HCT116 (cell line): ENCODE measurements at regions not wholly inside any gene's neighbourhood (a gene's known extent, or its start where the extent isn't known, plus 50 kb on each side); places are given as distances from the start of the nearest gene placed in this dataset.

ENCODE experiments used
- ATAC-seq: fragments of 200-7000 bp; cut with Tn5 transposase; 2 replicates; pipeline ENCODE4 v1.9.1; 2020; ENCODE audit warnings: mild to moderate bottlenecking, moderate library complexity
- BruUV-seq: library from RNA; stranded (reverse); fragments of 400-500 nt; replicated peaks from 2 replicates; lab custom pipeline; 2021; lab: Mats Ljungman, UMichigan
- CTCF ChIA-PET: fragments of 300-600 bp; sonication (Branson Sonifier 250); formaldehyde crosslinking; loops from one replicate; lab custom pipeline; 2021; ENCODE audit warnings: antibody characterized with exemption; lab: Charles Lee
- POLR2A ChIA-PET: fragments of 300-600, 350-600 bp; sonication (Branson Sonifier 250); formaldehyde crosslinking; loops from one replicate; lab custom pipeline; 2021; ENCODE audit warnings: antibody characterized with exemption; lab: Charles Lee
- RAD21 ChIA-PET, 2 experiments: fragments of 300-600 bp; sonication (Branson Sonifier 250); formaldehyde crosslinking; loops; one replicate each; lab custom pipeline; 2023; ENCODE audit warnings: low total read pairs in 2 of 2; ENCODE audit not compliant: uncharacterized antibody in 2 of 2, unreplicated experiment in 2 of 2, low non-redundant PET in 1 of 2; lab: Charles Lee
- DNase-seq: peaks from one replicate; pipeline ENCODE4 v3.0.0-alpha.2; 2010; ENCODE audit warnings: low read depth, low spot score
- H2AFZ ChIP-seq: fragments of 200-600 bp; shearing (Covaris generic), sonication (generic); 2 replicates; pipeline ENCODE4 v1.6.1; 2017; ENCODE audit warnings: low read depth, mixed run types, mixed read lengths, antibody characterized with exemption, low read length; ENCODE audit not compliant: poor library complexity, severe bottlenecking
- H3K27ac ChIP-seq: 2 replicates; pipeline ENCODE4 v1.5.1; 2012; ENCODE audit warnings: low read depth, low read length
- H3K27me3 ChIP-seq: fragments of 200-600 bp; sonication (generic); 2 replicates; pipeline ENCODE4 v1.6.1; 2016; ENCODE audit warnings: mixed run types, low read length, mixed read lengths; ENCODE audit not compliant: insufficient read depth
- H3K36me3 ChIP-seq, 2 experiments: fragments of 200-500 bp in 1 of 2; fragments of 200-600 bp in 1 of 2; sonication (Bioruptor generic) in 1 of 2; sonication (generic) in 1 of 2; 2 replicates each; pipeline versions ENCODE4 v1.5.1 to v1.6.1; 2014 to 2016; ENCODE audit warnings: low read length in 2 of 2, inconsistent platforms in 1 of 2, mixed read lengths in 1 of 2, mixed run types in 1 of 2; ENCODE audit not compliant: insufficient read depth in 2 of 2, control insufficient read depth in 1 of 2
- H3K4me1 ChIP-seq, 2 experiments: fragments of 200-600 bp in 1 of 2; sonication (generic) in 1 of 2; 2 replicates each; pipeline versions ENCODE4 v1.5.1 to v1.6.1; 2012 to 2017; ENCODE audit warnings: low read length in 2 of 2, inconsistent platforms in 1 of 2, mild to moderate bottlenecking in 1 of 2, mixed read lengths in 1 of 2, mixed run types in 1 of 2, moderate library complexity in 1 of 2; ENCODE audit not compliant: insufficient read depth in 2 of 2, control insufficient read depth in 1 of 2
- H3K4me2 ChIP-seq: fragments of 200-600 bp; sonication (generic); 2 replicates; pipeline ENCODE4 v1.6.1; 2017; ENCODE audit warnings: mixed run types, low read length, mixed read lengths
- H3K4me3 ChIP-seq, 2 experiments: fragments of 200-600 bp in 1 of 2; sonication (generic) in 1 of 2; replicated peaks in 1 of 2; 2 replicates each; pipeline ENCODE4 v1.5.1; 2011 to 2016; ENCODE audit warnings: low read length in 2 of 2, control low read depth in 1 of 2, low read depth in 1 of 2, mild to moderate bottlenecking in 1 of 2, mixed read lengths in 1 of 2, mixed run types in 1 of 2
- H3K79me2 ChIP-seq: fragments of 200-600 bp; sonication (generic); 2 replicates; pipeline ENCODE4 v1.6.1; 2017; ENCODE audit warnings: mild to moderate bottlenecking, mixed run types, low read length, moderate library complexity, mixed read lengths; ENCODE audit not compliant: insufficient read depth
- H3K9ac ChIP-seq: fragments of 200-600 bp; sonication (generic); 2 replicates; pipeline ENCODE4 v1.6.1; 2016; ENCODE audit warnings: low read length, mixed read lengths
- H3K9me2 ChIP-seq: fragments of 200-600 bp; sonication (generic), shearing (Covaris generic); 2 replicates; pipeline ENCODE4 v1.6.1; 2017; ENCODE audit warnings: mixed run types, mild to moderate bottlenecking, moderate library complexity; ENCODE audit not compliant: insufficient read depth
- H3K9me3 ChIP-seq, 2 experiments: fragments of 200-500 bp in 1 of 2; fragments of 200-600 bp in 1 of 2; sonication (Bioruptor generic) in 1 of 2; sonication (generic) in 1 of 2; 2 replicates each; pipeline ENCODE4 v1.6.1; 2014 to 2017; ENCODE audit warnings: low read length in 2 of 2, mixed read lengths in 2 of 2, inconsistent platforms in 1 of 2, low read depth in 1 of 2, mild to moderate bottlenecking in 1 of 2, mixed run types in 1 of 2, moderate library complexity in 1 of 2; ENCODE audit not compliant: control insufficient read depth in 1 of 2, insufficient read depth in 1 of 2
- H4K20me1 ChIP-seq: fragments of 200-600 bp; sonication (generic), shearing (Covaris generic); 2 replicates; pipeline ENCODE4 v1.6.1; 2017; ENCODE audit warnings: mixed run types, mild to moderate bottlenecking, moderate library complexity; ENCODE audit not compliant: insufficient read depth
- CBX3 ChIP-seq: IDR thresholded peaks from 2 replicates; pipeline ENCODE4 v1.6.1; 2012; ENCODE audit warnings: low read depth
- CTCF ChIP-seq, 3 experiments: fragments of 200-600 bp in 1 of 3; sonication (generic) in 1 of 3; IDR thresholded peaks in 2 of 3; conservative IDR thresholded peaks in 1 of 3; 2 replicates each; pipeline ENCODE4 v1.5.1; 2012 to 2017; ENCODE audit warnings: low read depth in 2 of 3, low read length in 2 of 3, antibody characterized with exemption in 1 of 3, borderline replicate concordance in 1 of 3, control low read depth in 1 of 3, mild to moderate bottlenecking in 1 of 3, mixed read lengths in 1 of 3, mixed run types in 1 of 3, moderate library complexity in 1 of 3; ENCODE audit not compliant: insufficient read depth in 1 of 3
- ELF1 ChIP-seq: IDR thresholded peaks from 2 replicates; pipeline ENCODE4 v1.6.1; 2012; ENCODE audit warnings: low read depth, borderline replicate concordance
- EZH2 ChIP-seq: fragments of 200-600 bp; sonication (generic); IDR thresholded peaks from 2 replicates; pipeline ENCODE4 v1.6.1; 2017; ENCODE audit warnings: antibody characterized with exemption, mixed run types
- EZH2phosphoT487 ChIP-seq: fragments of 200-600 bp; IDR thresholded peaks from 2 replicates; pipeline ENCODE4 v1.6.1; 2018; ENCODE audit warnings: antibody characterized with exemption, borderline replicate concordance
- JUND ChIP-seq: IDR thresholded peaks from 2 replicates; pipeline ENCODE4 v1.6.1; 2012
- POLR2A ChIP-seq: IDR thresholded peaks from 2 replicates; pipeline ENCODE4 v1.7.0; 2011; ENCODE audit warnings: borderline replicate concordance; ENCODE audit not compliant: insufficient read depth, insufficient read length; ENCODE audit errors: extremely low read depth
- RAD21 ChIP-seq: IDR thresholded peaks from 2 replicates; pipeline ENCODE4 v1.6.1; 2012; ENCODE audit warnings: low read depth, mild to moderate bottlenecking
- SIN3A ChIP-seq: IDR thresholded peaks from 2 replicates; pipeline ENCODE4 v1.6.1; 2012; ENCODE audit warnings: low read depth
- SP1 ChIP-seq: IDR thresholded peaks from 2 replicates; pipeline ENCODE4 v1.6.1; 2012; ENCODE audit warnings: low read depth
- SRF ChIP-seq: IDR thresholded peaks from 2 replicates; pipeline ENCODE4 v1.6.1; 2012; ENCODE audit warnings: low read depth
- TCF7L2 ChIP-seq: IDR thresholded peaks from 2 replicates; pipeline ENCODE4 v1.7.0; 2011; ENCODE audit warnings: borderline replicate concordance, inconsistent platforms; ENCODE audit not compliant: insufficient read depth, insufficient read length; ENCODE audit errors: extremely low read depth
- YY1 ChIP-seq: IDR thresholded peaks from 2 replicates; pipeline ENCODE4 v1.6.1; 2011; ENCODE audit warnings: low read length, low read depth, moderate library complexity, mild to moderate bottlenecking; ENCODE audit not compliant: insufficient replicate concordance; ENCODE audit errors: extremely low read depth
- ZFX ChIP-seq: fragments of 450-650 bp; IDR thresholded peaks from 2 replicates; pipeline ENCODE4 v1.6.1; 2017
- ZNF274 ChIP-seq: fragments of 200-500 bp; sonication (Bioruptor generic); IDR thresholded peaks from 2 replicates; pipeline ENCODE4 v1.6.1; 2014; ENCODE audit warnings: mild to moderate bottlenecking, low read depth, low read length, inconsistent platforms
- intact Hi-C: fragments of 100-400 bp; cut with micrococcal nuclease; formaldehyde crosslinking; loops from 2 replicates; pipeline ENCODE4 v1.10.0; 2022
- TF ChIP-seq, protein P1 (sequence below): IDR thresholded peaks from 2 replicates; pipeline ENCODE4 v1.6.1; 2012
- TF ChIP-seq, protein P2 (sequence below): IDR thresholded peaks from 2 replicates; pipeline ENCODE4 v1.6.1; 2012
- TF ChIP-seq, protein P3 (sequence below): IDR thresholded peaks from 2 replicates; pipeline ENCODE4 v1.6.1; 2012; ENCODE audit warnings: low read depth

DNA sequence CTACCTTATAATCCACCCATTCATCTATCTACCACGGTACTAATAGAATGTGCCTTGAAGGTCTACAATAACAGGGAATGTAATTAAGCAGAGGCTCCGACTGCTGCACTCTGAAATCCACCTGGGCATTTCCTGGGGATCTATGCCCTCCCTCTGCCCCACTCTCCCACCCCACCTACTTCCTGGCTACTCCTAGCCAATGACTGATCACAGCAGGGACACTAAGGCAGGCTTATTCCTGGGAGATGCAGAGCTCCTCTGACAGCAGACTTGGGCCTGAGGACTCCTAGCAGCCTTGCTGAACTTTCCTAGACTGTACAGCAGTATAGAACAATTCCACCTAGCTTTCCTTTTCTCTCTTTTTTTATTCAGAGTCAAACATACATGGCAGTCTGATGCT is 91.1 kb upstream of the DHRS4 start:
- no peaks in the 10 kb centered on the region for H3K27me3 ChIP-seq

GRCh38 chr14:23863836-23864235 is 89.7 kb upstream of the DHRS4 start:
- H4K20me1 ChIP-seq, result no peaks in the 10 kb centered on the region
- no peaks in the 10 kb centered on the region for H3K27me3 ChIP-seq
- ChIA-PET POLR2A (no interaction called here), CTCF (no interaction called here), RAD21 (no interaction called here)
- no TSS peak for BruUV-seq
- H3K9me2 ChIP-seq, result no peaks in the 10 kb centered on the region
- no peak for ATAC-seq
- H3K79me2 ChIP-seq, result no peaks in the 10 kb centered on the region
- H3K4me2 ChIP-seq, result no peak overlapping the region
- no peak overlapping the region for H3K27ac ChIP-seq
- no peak overlapping the region for H3K4me3 ChIP-seq
- H3K36me3 ChIP-seq, result no peaks in the 10 kb centered on the region
- H3K4me1 ChIP-seq, result no peaks in the 10 kb centered on the region
- no peaks in the 10 kb centered on the region for H3K9me3 ChIP-seq
- H3K9ac ChIP-seq, result no peak overlapping the region
- intact Hi-C loops, result no loop called here
- DNase-seq, result no peak
- H2AFZ ChIP-seq, result no peak overlapping the region
- TF ChIP-seq ELF1 (no peak), EZH2phosphoT487 (no peak), CTCF (IDR thresholded peaks at IDR 0.05 in 2 of 3, conservative IDR thresholded peaks at IDR 0.05 in 1 of 3; ENCODE audit: borderline replicate concordance in 1 of 3, insufficient read depth in 1 of 3, low read depth in 2 of 3, low read length in 2 of 3) (no peak), JUND (no peak), EZH2 (no peak), RAD21 (no peak), CBX3 (no peak), ZNF274 (no peak), POLR2A (no peak), SIN3A (no peak), TCF7L2 (no peak), ZFX (no peak), SP1 (no peak), SRF (no peak)
- TF ChIP-seq, protein P1, sequence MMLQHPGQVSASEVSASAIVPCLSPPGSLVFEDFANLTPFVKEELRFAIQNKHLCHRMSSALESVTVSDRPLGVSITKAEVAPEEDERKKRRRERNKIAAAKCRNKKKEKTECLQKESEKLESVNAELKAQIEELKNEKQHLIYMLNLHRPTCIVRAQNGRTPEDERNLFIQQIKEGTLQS, result no peak
- TF ChIP-seq, protein P2, sequence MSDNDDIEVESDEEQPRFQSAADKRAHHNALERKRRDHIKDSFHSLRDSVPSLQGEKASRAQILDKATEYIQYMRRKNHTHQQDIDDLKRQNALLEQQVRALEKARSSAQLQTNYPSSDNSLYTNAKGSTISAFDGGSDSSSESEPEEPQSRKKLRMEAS, result no peak
- TF ChIP-seq, protein P3, sequence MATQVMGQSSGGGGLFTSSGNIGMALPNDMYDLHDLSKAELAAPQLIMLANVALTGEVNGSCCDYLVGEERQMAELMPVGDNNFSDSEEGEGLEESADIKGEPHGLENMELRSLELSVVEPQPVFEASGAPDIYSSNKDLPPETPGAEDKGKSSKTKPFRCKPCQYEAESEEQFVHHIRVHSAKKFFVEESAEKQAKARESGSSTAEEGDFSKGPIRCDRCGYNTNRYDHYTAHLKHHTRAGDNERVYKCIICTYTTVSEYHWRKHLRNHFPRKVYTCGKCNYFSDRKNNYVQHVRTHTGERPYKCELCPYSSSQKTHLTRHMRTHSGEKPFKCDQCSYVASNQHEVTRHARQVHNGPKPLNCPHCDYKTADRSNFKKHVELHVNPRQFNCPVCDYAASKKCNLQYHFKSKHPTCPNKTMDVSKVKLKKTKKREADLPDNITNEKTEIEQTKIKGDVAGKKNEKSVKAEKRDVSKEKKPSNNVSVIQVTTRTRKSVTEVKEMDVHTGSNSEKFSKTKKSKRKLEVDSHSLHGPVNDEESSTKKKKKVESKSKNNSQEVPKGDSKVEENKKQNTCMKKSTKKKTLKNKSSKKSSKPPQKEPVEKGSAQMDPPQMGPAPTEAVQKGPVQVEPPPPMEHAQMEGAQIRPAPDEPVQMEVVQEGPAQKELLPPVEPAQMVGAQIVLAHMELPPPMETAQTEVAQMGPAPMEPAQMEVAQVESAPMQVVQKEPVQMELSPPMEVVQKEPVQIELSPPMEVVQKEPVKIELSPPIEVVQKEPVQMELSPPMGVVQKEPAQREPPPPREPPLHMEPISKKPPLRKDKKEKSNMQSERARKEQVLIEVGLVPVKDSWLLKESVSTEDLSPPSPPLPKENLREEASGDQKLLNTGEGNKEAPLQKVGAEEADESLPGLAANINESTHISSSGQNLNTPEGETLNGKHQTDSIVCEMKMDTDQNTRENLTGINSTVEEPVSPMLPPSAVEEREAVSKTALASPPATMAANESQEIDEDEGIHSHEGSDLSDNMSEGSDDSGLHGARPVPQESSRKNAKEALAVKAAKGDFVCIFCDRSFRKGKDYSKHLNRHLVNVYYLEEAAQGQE, result no peak

More for the DNA sequence above, 91.1 kb upstream of the DHRS4 start:
- ChIA-PET POLR2A (no interaction called here), RAD21 (no interaction called here), CTCF (no interaction called here)
- Histone ChIP-seq H4K20me1 (no peaks in the 10 kb centered on the region), H3K79me2 (no peaks in the 10 kb centered on the region), H2AFZ (no peak overlapping the region), H3K9me2 (no peaks in the 10 kb centered on the region), H3K9ac (no peak overlapping the region), H3K27ac (no peak overlapping the region)
- no peak for ATAC-seq
- intact Hi-C loops, result no loop called here
- DNase-seq, result no peak
- TF ChIP-seq SRF (no peak), YY1 (no peak)
- TF ChIP-seq, all 23 proteins: peak for 0
- no peak overlapping the region for H3K4me3 ChIP-seq
- no TSS peak for BruUV-seq
- no peaks in the 10 kb centered on the region for H3K36me3 ChIP-seq
- no peak overlapping the region for H3K4me2 ChIP-seq
- no peaks in the 10 kb centered on the region for H3K4me1 ChIP-seq
- no peaks in the 10 kb centered on the region for H3K9me3 ChIP-seq
